Keratinocyte (primary cell): ENCODE measurements at regions not wholly inside any gene's neighbourhood (a gene's known extent, or its start where the extent isn't known, plus 50 kb on each side); places are given as distances from the start of the nearest gene placed in this dataset.

Source experiments
- CTCF ChIP-seq, 3 experiments: IDR thresholded peaks in 1 of 3; conservative IDR thresholded peaks in 1 of 3; optimal IDR thresholded peaks in 1 of 3; 2 replicates in 2 of 3; 3 replicates in 1 of 3; pipeline versions ENCODE3 to v1.5.1; 2011; ENCODE audit warnings: low read length in 3 of 3, mild to moderate bottlenecking in 3 of 3, moderate library complexity in 2 of 3, control low read depth in 1 of 3, inconsistent platforms in 1 of 3; ENCODE audit not compliant: insufficient read depth in 2 of 3; ENCODE audit errors: extremely low read depth in 1 of 3
- EZH2 ChIP-seq: IDR thresholded peaks from one replicate; pipeline ENCODE4 v1.6.1; 2012; ENCODE audit warnings: inconsistent platforms, mild to moderate bottlenecking, low read length, moderate library complexity

- no peak for TF ChIP-seq CTCF (optimal IDR thresholded peaks at IDR 0.05 in 1 of 3, IDR thresholded peaks at IDR 0.05 in 1 of 3, conservative IDR thresholded peaks at IDR 0.05 in 1 of 3; ENCODE audit: extremely low read depth in 1 of 3, insufficient read depth in 2 of 3, low read length in 3 of 3)
- no peak for TF ChIP-seq EZH2
Observed at GRCh38 chr10:65559369-65559768, 1366.5 kb upstream of the LRRTM3 start.
